MM.1S (cell line): ENCODE measurements at regions not wholly inside any gene's neighbourhood (a gene's known extent, or its start where the extent isn't known, plus 50 kb on each side); places are given as distances from the start of the nearest gene placed in this dataset.

Source experiments
- EZH2phosphoT487 ChIP-seq: fragments of 300-600 bp; sonication (generic); IDR thresholded peaks from 2 replicates; pipeline ENCODE4 v1.6.1; 2018; ENCODE audit warnings: antibody characterized with exemption, low read length
- TF ChIP-seq, protein P1 (sequence below): fragments of 300-600 bp; sonication (generic); IDR thresholded peaks from 2 replicates; pipeline ENCODE4 v1.5.1; 2016; ENCODE audit warnings: antibody characterized with exemption, low read length, mixed read lengths

DNA sequence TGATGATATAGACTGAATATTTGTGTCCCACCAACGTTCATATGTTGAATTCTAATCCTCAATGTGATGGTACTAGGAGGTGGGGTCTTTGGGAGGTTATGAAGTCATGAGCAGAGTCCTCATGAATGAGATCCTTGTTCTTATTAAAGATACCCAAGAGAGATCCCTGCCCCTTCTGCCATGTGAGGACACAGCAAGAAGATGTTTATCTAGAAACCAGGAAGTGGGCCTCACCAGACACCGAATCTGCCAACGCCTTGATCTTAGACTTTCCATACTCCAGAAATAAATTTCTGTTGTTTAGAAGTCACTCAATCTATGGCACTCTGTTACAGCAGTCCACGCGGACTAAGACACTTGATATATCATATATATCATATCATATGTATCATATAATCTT is 67.7 kb upstream of the GCM1 start:
- TF ChIP-seq, protein P1, sequence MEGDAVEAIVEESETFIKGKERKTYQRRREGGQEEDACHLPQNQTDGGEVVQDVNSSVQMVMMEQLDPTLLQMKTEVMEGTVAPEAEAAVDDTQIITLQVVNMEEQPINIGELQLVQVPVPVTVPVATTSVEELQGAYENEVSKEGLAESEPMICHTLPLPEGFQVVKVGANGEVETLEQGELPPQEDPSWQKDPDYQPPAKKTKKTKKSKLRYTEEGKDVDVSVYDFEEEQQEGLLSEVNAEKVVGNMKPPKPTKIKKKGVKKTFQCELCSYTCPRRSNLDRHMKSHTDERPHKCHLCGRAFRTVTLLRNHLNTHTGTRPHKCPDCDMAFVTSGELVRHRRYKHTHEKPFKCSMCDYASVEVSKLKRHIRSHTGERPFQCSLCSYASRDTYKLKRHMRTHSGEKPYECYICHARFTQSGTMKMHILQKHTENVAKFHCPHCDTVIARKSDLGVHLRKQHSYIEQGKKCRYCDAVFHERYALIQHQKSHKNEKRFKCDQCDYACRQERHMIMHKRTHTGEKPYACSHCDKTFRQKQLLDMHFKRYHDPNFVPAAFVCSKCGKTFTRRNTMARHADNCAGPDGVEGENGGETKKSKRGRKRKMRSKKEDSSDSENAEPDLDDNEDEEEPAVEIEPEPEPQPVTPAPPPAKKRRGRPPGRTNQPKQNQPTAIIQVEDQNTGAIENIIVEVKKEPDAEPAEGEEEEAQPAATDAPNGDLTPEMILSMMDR, result no peak
- TF ChIP-seq EZH2phosphoT487, result no peak
